ENCODE measurements at regions not wholly inside any gene's neighbourhood (a gene's known extent, or its start where the extent isn't known, plus 50 kb on each side); places are given as distances from the start of the nearest gene placed in this dataset.

DNA sequence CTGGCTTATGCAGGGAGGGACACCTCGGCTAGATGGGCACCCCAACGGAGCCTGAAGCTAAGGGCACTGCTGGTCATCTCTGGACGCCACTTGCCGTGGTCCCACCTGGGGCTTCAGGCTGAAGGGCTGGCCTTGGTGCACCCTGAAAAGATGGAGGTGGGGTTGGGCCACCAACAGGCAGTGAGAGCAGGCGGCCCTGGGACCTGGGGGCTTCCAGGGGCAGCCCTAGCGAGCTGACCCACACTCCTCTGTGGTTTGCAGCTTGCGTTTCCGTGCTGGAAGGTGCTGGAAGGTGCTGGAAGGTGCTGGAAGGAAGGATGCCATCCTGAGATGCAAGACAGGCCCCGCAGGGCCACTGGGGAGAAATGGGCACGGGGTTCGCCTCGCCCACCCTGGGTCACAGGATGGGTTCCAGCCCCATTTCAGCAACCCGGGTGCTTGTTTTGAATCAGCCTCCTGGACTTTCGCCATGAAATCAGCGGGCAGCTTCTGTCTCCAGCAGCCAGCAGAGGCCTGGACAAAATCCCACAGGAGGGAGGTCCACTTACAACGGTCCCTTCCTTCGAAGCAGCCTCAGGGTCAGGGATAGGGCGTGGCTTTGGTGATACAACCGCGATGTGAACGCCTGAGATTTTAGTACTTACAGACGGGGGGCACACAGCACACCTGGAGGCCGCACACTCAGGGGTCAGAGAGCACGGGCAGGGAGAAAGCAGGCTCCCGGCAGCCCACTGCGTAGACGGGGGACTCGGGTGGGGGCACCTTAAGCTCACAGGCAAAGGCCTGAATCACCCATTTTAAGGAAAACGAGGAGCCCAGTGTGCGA is 303.1 kb upstream of the IRX4 start:
- TF ChIP-seq, protein P1, sequence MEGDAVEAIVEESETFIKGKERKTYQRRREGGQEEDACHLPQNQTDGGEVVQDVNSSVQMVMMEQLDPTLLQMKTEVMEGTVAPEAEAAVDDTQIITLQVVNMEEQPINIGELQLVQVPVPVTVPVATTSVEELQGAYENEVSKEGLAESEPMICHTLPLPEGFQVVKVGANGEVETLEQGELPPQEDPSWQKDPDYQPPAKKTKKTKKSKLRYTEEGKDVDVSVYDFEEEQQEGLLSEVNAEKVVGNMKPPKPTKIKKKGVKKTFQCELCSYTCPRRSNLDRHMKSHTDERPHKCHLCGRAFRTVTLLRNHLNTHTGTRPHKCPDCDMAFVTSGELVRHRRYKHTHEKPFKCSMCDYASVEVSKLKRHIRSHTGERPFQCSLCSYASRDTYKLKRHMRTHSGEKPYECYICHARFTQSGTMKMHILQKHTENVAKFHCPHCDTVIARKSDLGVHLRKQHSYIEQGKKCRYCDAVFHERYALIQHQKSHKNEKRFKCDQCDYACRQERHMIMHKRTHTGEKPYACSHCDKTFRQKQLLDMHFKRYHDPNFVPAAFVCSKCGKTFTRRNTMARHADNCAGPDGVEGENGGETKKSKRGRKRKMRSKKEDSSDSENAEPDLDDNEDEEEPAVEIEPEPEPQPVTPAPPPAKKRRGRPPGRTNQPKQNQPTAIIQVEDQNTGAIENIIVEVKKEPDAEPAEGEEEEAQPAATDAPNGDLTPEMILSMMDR (IDR thresholded peaks at IDR 0.05; ENCODE audit: insufficient read depth, low read depth, low read length): no peak
- Histone ChIP-seq H3K4me3 (ENCODE audit: low read depth, low read length) (no peak overlapping the region), H3K27me3 (ENCODE audit: control insufficient read depth, insufficient read depth, low read length) (no peaks in the 10 kb centered on the region), H3K36me3 (ENCODE audit: control insufficient read depth, insufficient read depth, low read length) (no peaks in the 10 kb centered on the region)
- ChIA-PET CTCF (no interaction called here), POLR2A (no interaction called here)
- no peak for DNase-seq (ENCODE audit: low read depth)

- DNase-seq (ENCODE audit: low read depth): no peak
- POLR2A ChIA-PET: no interaction called here
- Histone ChIP-seq H3K4me3 (ENCODE audit: low read depth, low read length) (no peak overlapping the region), H3K27me3 (ENCODE audit: control insufficient read depth, insufficient read depth, low read length) (no peaks in the 10 kb centered on the region), H3K36me3 (ENCODE audit: control insufficient read depth, insufficient read depth, low read length) (no peaks in the 10 kb centered on the region)
- TF ChIP-seq, protein P1 (IDR thresholded peaks at IDR 0.05; ENCODE audit: insufficient read depth, low read depth, low read length): no peak
- CTCF ChIA-PET: no interaction called here
These were observed 302.1 kb upstream of the IRX4 start for GRCh38 chr5:2184563-2185540.

- Histone ChIP-seq H3K36me3 (ENCODE audit: control insufficient read depth, insufficient read depth, low read length) (no peaks in the 10 kb centered on the region), H3K27me3 (ENCODE audit: control insufficient read depth, insufficient read depth, low read length) (no peaks in the 10 kb centered on the region), H3K4me3 (ENCODE audit: low read depth, low read length) (no peak overlapping the region)
- TF ChIP-seq, protein P1 (IDR thresholded peaks at IDR 0.05; ENCODE audit: insufficient read depth, low read depth, low read length): no peak
- DNase-seq (ENCODE audit: low read depth): no peak
- ChIA-PET POLR2A (no interaction called here), CTCF (no interaction called here)
These were observed 301.3 kb upstream of the IRX4 start for GRCh38 chr5:2184026-2184366.

DNA sequence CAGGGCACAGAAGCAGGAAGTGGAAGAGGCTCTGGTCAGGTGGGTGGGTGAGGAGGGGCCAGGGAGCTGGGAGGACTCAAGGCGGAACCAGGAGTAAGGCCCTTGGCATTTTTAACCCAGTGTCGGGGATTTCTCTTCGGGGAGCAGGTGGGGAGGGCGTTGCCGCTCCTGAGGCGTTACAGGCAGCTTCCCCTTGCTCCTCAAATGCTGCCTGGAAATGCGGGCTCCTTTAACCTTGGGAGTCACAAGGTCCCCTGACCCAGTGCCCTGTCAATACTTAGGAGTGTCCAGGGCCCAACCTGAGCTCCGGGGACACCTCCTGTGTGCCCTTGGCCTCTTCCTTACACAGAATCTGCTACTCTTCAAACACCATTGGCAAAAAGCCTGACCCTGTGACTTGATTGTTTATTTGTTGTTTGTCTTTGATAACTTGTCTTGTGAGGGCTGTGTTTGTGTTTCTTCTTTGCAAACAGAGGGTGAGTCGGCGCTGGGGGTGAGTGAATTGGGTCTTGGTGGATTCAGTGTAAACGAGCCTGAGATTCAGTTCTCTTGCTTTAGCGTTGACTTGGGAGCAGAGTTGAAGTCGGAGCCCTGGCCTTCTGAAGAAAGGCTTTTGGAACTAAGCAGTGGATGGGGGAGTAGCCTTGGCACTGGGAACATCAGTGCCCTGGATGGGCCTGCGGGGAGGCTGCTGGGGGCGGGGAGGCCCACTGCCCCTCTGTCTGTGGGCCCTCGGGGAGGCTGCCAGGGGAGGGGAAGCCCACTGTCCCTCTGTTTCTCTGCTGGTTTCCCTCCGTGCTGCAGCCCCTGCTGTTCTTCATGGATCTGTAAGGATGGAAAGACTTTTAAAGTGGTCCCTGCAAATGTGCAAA is 300.7 kb upstream of the IRX4 start:
- POLR2A ChIA-PET: no interaction called here
- Histone ChIP-seq H3K27me3 (ENCODE audit: control insufficient read depth, insufficient read depth, low read length) (no peaks in the 10 kb centered on the region), H3K4me3 (ENCODE audit: low read depth, low read length) (no peak overlapping the region), H3K36me3 (ENCODE audit: control insufficient read depth, insufficient read depth, low read length) (no peaks in the 10 kb centered on the region)
- TF ChIP-seq, protein P1 (IDR thresholded peaks at IDR 0.05; ENCODE audit: insufficient read depth, low read depth, low read length): no peak
- CTCF ChIA-PET: no interaction called here
- no peak for DNase-seq (ENCODE audit: low read depth)

All from BJ (cell line).